Endodermal cell (in vitro differentiated cells): ENCODE measurements at regions not wholly inside any gene's neighbourhood (a gene's known extent, or its start where the extent isn't known, plus 50 kb on each side); places are given as distances from the start of the nearest gene placed in this dataset.

Source experiments
- DNase-seq: peaks from one replicate; pipeline ENCODE4 v3.0.0-alpha.2; 2017
- H3K27ac ChIP-seq: 2 replicates; pipeline ENCODE4 v1.5.1; 2013; ENCODE audit warnings: mild to moderate bottlenecking, low read depth, low read length, moderate library complexity
- H3K27me3 ChIP-seq: 2 replicates; pipeline ENCODE4 v1.6.1; 2013; ENCODE audit warnings: mild to moderate bottlenecking, low read length, moderate library complexity; ENCODE audit not compliant: insufficient read depth, control insufficient read depth, poor library complexity, severe bottlenecking
- H3K36me3 ChIP-seq: 2 replicates; pipeline ENCODE4 v1.7.0; 2013; ENCODE audit warnings: mild to moderate bottlenecking, low read length, moderate library complexity; ENCODE audit not compliant: control insufficient read depth, insufficient read depth
- H3K4me1 ChIP-seq: one replicate; pipeline ENCODE4 v1.7.0; 2013; ENCODE audit warnings: low read length; ENCODE audit not compliant: control insufficient read depth, insufficient read depth
- H3K4me3 ChIP-seq: 2 replicates; pipeline ENCODE4 v1.5.1; 2013; ENCODE audit warnings: mild to moderate bottlenecking, low read length, moderate library complexity
- H3K9ac ChIP-seq: 2 replicates; pipeline ENCODE4 v1.6.1; 2013; ENCODE audit warnings: mild to moderate bottlenecking, low read length, moderate library complexity; ENCODE audit not compliant: poor library complexity, severe bottlenecking; ENCODE audit errors: extremely low read depth
- H3K9me3 ChIP-seq: 2 replicates; pipeline ENCODE4 v1.6.1; 2013; ENCODE audit warnings: mild to moderate bottlenecking, low read length, moderate library complexity; ENCODE audit not compliant: control insufficient read depth
- H3K27ac Mint-ChIP-seq: 2 replicates; pipeline ENCODE4 v1.8.0; 2020; ENCODE audit warnings: mixed read lengths
- H3K27me3 Mint-ChIP-seq: 2 replicates; pipeline ENCODE4 v1.8.0; 2021; ENCODE audit warnings: mild to moderate bottlenecking, mixed read lengths; ENCODE audit not compliant: insufficient read depth
- H3K36me3 Mint-ChIP-seq: 2 replicates; pipeline ENCODE4 v1.8.0; 2020; ENCODE audit warnings: low read depth, mixed read lengths
- H3K4me1 Mint-ChIP-seq: 2 replicates; pipeline ENCODE4 v1.8.0; 2020; ENCODE audit warnings: mixed read lengths
- H3K4me3 Mint-ChIP-seq: 2 replicates; pipeline ENCODE4 v1.8.0; 2020; ENCODE audit warnings: mild to moderate bottlenecking, moderate library complexity, mixed read lengths
- H3K9me3 Mint-ChIP-seq: 2 replicates; pipeline ENCODE4 v1.8.0; 2020; ENCODE audit warnings: mild to moderate bottlenecking, mixed read lengths
- CTCF ChIP-seq: fragments of 200-600 bp; sonication (generic); conservative IDR thresholded peaks from 2 replicates; pipeline ENCODE4 v1.5.0; 2021; ENCODE audit warnings: antibody characterized with exemption, mild to moderate bottlenecking
- WGBS, 2 experiments: methylation state at CpG; one replicate each; pipeline versions ENCODE4 v1.1.5 to v1.1.7; 2013; ENCODE audit warnings: missing lambda C conversion rate in 2 of 2, mixed read lengths in 1 of 2; ENCODE audit not compliant: insufficient coverage in 1 of 2, insufficient read length in 1 of 2; 5-methylcytosine and 5-hydroxymethylcytosine counted together

- Mint-ChIP-seq H3K36me3 (peaks cover 4% of the 10 kb centered on the region), H3K9me3 (peaks cover 35% of the 10 kb centered on the region)
- H3K27me3 ChIP-seq = no peaks in the 10 kb centered on the region
Measured at GRCh38 chr2:234739061-234739460, 212.8 kb upstream of the SH3BP4 start.

GRCh38 chr2:234735829-234736228, 216.0 kb upstream of the SH3BP4 start:
- H3K4me3 ChIP-seq = no peak overlapping the region
- DNase-seq = no peak
- peaks cover 13% of the 10 kb centered on the region for H3K9me3 ChIP-seq
- no peaks in the 10 kb centered on the region for H3K36me3 ChIP-seq
- H3K27me3 ChIP-seq = no peaks in the 10 kb centered on the region
- no peak for TF ChIP-seq CTCF
- H3K4me3 Mint-ChIP-seq = no peak overlapping the region
- 87% methylated on average over 2 of the region's 2 CpGs; no CpG with 5 or more reads in 1 of the 2 experiments for WGBS, 2 experiments
- peaks cover 4% of the 10 kb centered on the region for H3K36me3 Mint-ChIP-seq
- H3K27ac ChIP-seq = no peak overlapping the region
- no peak overlapping the region for H3K9ac ChIP-seq
- H3K27ac Mint-ChIP-seq = no peak overlapping the region
- no peaks in the 10 kb centered on the region for H3K27me3 Mint-ChIP-seq
- peaks cover 18% of the 10 kb centered on the region for H3K4me1 Mint-ChIP-seq
- no peaks in the 10 kb centered on the region for H3K4me1 ChIP-seq
- H3K9me3 Mint-ChIP-seq = peaks cover 22% of the 10 kb centered on the region

More at GRCh38 chr2:234739061-234739460, 212.8 kb upstream of the SH3BP4 start:
- DNase-seq = no peak
- Histone ChIP-seq H3K9ac (no peak overlapping the region), H3K27ac (no peak overlapping the region), H3K9me3 (peaks cover 13% of the 10 kb centered on the region), H3K4me3 (no peak overlapping the region), H3K36me3 (no peaks in the 10 kb centered on the region), H3K4me1 (no peaks in the 10 kb centered on the region)
- Mint-ChIP-seq H3K27me3 (no peaks in the 10 kb centered on the region), H3K4me3 (no peak overlapping the region), H3K4me1 (peaks cover 18% of the 10 kb centered on the region), H3K27ac (no peak overlapping the region)
- no peak for TF ChIP-seq CTCF

GRCh38 chr2:234733795-234734600, 217.8 kb upstream of the SH3BP4 start:
- DNase-seq = no peak
- Mint-ChIP-seq H3K9me3 (peaks cover 19% of the 10 kb centered on the region), H3K4me3 (no peak overlapping the region), H3K4me1 (peaks cover 20% of the 10 kb centered on the region), H3K27ac (no peak overlapping the region), H3K27me3 (no peaks in the 10 kb centered on the region), H3K36me3 (peaks cover 4% of the 10 kb centered on the region)
- no peak for TF ChIP-seq CTCF
- Histone ChIP-seq H3K9ac (no peak overlapping the region), H3K4me1 (no peaks in the 10 kb centered on the region), H3K27me3 (no peaks in the 10 kb centered on the region), H3K4me3 (no peak overlapping the region), H3K9me3 (peaks cover 13% of the 10 kb centered on the region), H3K27ac (no peak overlapping the region), H3K36me3 (no peaks in the 10 kb centered on the region)
- 75 to 77% methylated on average over 6 of the region's 6 CpGs for WGBS, 2 experiments
